ENCODE measurements at regions not wholly inside any gene's neighbourhood (a gene's known extent, or its start where the extent isn't known, plus 50 kb on each side); places are given as distances from the start of the nearest gene placed in this dataset.
"Not testable (repeated sequence)": the region's sequence is repeated elsewhere in the genome, so short reads cannot be mapped to it uniquely, and the experiment has no call there.

DNA sequence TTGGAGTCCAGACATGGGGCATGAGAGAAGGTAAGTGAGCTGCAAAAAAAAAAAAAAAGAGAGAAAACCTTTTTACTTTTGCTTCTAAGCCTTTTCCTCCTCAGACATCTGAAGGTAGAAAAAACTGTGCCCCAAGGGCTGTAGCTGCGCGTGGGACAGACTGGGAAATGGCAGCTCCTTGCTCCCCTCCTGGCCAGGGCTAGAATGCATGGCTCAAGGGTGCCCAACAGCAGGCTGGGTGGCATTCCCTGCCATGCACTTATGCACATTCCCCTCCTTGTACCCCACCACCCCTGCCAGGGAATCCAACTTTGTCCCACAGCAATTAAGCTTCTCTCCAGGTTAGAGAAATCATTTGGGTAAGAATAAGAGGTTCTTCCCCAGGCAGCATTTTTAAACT lies 421.2 kb downstream of the TRAM1L1 start:
- no peak for DNase-seq (ENCODE audit: extremely low read depth, low read depth)

DNA sequence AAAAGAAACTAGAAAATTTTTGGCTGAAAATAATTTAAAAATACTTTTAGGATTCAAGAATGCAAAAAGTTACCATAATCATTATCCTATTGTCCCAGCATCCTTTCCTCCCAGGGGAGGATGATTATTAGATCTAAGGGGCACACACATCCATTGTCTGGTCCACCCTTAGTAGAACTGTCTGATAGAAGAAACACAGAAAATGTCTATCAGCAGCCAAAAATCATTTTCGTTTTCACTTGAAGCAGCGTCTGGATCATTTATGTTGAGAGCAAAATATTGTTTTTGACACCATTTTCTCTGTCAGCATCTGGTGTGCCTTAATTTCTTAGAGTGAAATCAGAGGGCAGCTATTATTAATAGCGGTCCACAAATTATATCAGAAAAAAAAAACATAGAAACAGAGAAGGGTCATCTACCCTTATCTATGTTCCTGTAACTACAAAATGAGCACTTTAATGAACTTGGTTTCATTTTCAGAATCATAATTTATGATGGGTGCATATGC lies 446.3 kb downstream of the TRAM1L1 start:
- no peak for DNase-seq (ENCODE audit: extremely low read depth, low read depth)
- TF ChIP-seq, protein P1, sequence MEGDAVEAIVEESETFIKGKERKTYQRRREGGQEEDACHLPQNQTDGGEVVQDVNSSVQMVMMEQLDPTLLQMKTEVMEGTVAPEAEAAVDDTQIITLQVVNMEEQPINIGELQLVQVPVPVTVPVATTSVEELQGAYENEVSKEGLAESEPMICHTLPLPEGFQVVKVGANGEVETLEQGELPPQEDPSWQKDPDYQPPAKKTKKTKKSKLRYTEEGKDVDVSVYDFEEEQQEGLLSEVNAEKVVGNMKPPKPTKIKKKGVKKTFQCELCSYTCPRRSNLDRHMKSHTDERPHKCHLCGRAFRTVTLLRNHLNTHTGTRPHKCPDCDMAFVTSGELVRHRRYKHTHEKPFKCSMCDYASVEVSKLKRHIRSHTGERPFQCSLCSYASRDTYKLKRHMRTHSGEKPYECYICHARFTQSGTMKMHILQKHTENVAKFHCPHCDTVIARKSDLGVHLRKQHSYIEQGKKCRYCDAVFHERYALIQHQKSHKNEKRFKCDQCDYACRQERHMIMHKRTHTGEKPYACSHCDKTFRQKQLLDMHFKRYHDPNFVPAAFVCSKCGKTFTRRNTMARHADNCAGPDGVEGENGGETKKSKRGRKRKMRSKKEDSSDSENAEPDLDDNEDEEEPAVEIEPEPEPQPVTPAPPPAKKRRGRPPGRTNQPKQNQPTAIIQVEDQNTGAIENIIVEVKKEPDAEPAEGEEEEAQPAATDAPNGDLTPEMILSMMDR (IDR thresholded peaks at IDR 0.05; ENCODE audit: low read depth, low read length), result no peak

More for the DNA sequence above, 421.2 kb downstream of the TRAM1L1 start:
- TF ChIP-seq, protein P1 (IDR thresholded peaks at IDR 0.05; ENCODE audit: low read depth, low read length), result no peak

DNA sequence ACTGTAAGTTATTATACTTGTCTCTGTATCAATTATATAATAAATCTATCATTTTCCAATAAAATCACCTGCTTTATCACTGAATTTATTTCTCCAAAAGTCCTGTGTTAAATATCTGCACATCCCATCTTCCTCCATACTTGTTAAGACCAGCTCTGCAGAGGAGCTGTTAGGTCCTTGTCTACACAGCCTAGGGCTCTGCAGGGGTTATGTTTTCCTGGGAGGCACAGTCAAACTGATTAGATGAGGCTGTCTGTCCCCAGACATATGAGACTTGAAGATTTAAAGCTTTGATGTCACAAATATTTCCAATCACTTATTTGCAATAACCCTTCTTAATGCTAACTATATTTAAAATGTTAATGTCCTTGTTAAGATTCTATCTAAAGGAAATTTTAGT lies 446.8 kb downstream of the TRAM1L1 start:
- no peak for DNase-seq (ENCODE audit: extremely low read depth, low read depth)
- TF ChIP-seq, protein P1 (IDR thresholded peaks at IDR 0.05; ENCODE audit: low read depth, low read length), result no peak

DNA sequence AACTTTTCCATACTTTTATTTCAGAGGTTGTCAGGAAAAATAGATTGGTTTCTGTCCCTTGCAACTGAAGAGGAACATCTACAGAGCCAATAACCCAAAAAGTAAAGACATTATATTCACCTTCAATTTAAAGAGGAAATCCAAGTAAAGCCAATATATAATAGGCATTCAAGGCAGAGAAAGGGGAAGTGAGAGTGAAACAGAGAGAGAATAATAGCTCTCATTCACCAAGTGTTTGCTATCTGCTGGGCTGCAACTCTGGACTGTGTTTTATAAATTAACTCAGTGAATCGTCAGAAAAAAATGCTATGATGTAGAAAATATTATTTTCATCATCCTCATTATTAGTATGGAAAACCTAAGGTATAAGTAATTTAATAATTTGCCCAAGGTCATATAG lies 448.5 kb downstream of the TRAM1L1 start:
- TF ChIP-seq, protein P1 (IDR thresholded peaks at IDR 0.05; ENCODE audit: low read depth, low read length), result no peak
- no peak for DNase-seq (ENCODE audit: extremely low read depth, low read depth)

DNA sequence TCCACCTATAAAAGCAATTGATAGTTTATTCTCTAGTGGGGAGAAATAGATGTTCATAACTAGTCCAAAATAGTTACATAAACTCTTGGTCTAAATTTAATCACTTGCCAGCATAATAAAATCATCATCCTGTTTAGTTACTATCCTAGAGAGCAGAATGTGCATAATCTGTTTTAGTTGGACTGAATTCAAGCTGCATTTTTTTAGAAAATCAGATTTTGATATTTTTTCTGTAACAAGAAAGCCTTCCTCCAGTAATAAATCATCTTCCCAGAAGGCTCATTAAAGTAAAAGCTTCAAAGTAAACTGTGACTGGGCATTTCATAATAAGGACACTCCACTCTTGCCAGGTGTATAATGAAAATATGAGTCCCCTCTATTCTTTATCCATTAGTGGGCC lies 453.1 kb downstream of the TRAM1L1 start:
- DNase-seq (ENCODE audit: extremely low read depth, low read depth), result no peak
- TF ChIP-seq, protein P1 (IDR thresholded peaks at IDR 0.05; ENCODE audit: low read depth, low read length), result no peak

- no peak for DNase-seq (ENCODE audit: extremely low read depth, low read depth)
- TF ChIP-seq, protein P1 (IDR thresholded peaks at IDR 0.05; ENCODE audit: low read depth, low read length), result no peak
Measured at GRCh38 chr4:116628598-116628997, 456.8 kb downstream of the TRAM1L1 start.

DNA sequence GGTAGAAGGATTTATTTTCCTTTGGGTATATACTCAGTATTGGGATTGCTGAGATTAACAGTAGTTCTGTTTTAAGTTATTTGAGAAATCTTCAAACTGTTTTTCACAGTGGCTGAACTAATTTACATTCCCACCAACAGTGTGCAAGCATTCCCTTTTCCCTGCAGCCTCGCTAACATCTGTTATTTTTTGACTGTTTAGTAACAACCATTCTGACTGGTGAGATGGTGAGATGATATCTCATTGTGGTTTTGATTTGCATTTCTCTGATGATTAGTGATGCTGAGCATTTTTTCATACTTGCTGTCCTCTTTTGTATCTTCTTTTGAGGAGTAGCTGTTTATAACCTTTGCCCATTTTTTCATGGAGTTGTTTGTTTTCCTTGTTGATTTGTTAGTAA lies 457.8 kb downstream of the TRAM1L1 start:
- TF ChIP-seq, protein P1 (IDR thresholded peaks at IDR 0.05; ENCODE audit: low read depth, low read length), result no peak
- no peak for DNase-seq (ENCODE audit: extremely low read depth, low read depth)

GRCh38 chr4:116619508-116619907 lies 465.9 kb downstream of the TRAM1L1 start:
- DNase-seq (ENCODE audit: extremely low read depth, low read depth), result not testable (repeated sequence)
